HG03442 (cell line): ENCODE measurements at regions not wholly inside any gene's neighbourhood (a gene's known extent, or its start where the extent isn't known, plus 50 kb on each side); places are given as distances from the start of the nearest gene placed in this dataset.
"Not testable (repeated sequence)": the region's sequence is repeated elsewhere in the genome, so short reads cannot be mapped to it uniquely, and the experiment has no call there.

ENCODE experiments used
- ATAC-seq: cut with Tn5 transposase; IDR thresholded peaks from one replicate; pipeline ENCODE4 v1.9.1; 2021; ENCODE audit warnings: mild to moderate bottlenecking, moderate library complexity; ENCODE audit not compliant: unreplicated experiment

GRCh38 chr11:34795641-34796040, 120.5 kb downstream of the APIP start:
- ATAC-seq: no peak

GRCh38 chr11:34794696-34795095, 121.5 kb downstream of the APIP start:
- no peak for ATAC-seq

GRCh38 chr11:34793666-34794065, 122.5 kb downstream of the APIP start:
- ATAC-seq: no peak

GRCh38 chr11:34792814-34793258, 123.3 kb downstream of the APIP start:
- no peak for ATAC-seq

GRCh38 chr11:34791780-34792542, 124.2 kb downstream of the APIP start:
- ATAC-seq: no peak

GRCh38 chr11:34790620-34791019, 125.6 kb downstream of the APIP start:
- ATAC-seq: no peak

GRCh38 chr11:34789196-34789834, 126.9 kb downstream of the APIP start:
- ATAC-seq: no peak

- no peak for ATAC-seq
Measured at GRCh38 chr11:34788642-34789041, 127.5 kb downstream of the APIP start.

GRCh38 chr11:34787895-34788294, 128.3 kb downstream of the APIP start:
- no peak for ATAC-seq

GRCh38 chr11:34787348-34787747, 128.8 kb downstream of the APIP start:
- ATAC-seq: no peak

- ATAC-seq: no peak
Measured at GRCh38 chr11:34784318-34784841, 131.8 kb downstream of the APIP start.

- no peak for ATAC-seq
Measured at GRCh38 chr11:34783816-34784317, 132.3 kb downstream of the APIP start.

GRCh38 chr11:34781826-34782225, 134.4 kb downstream of the APIP start:
- ATAC-seq: not testable (repeated sequence)

GRCh38 chr11:34775417-34775888, 140.7 kb downstream of the APIP start:
- ATAC-seq: no peak

- no peak for ATAC-seq
Measured at GRCh38 chr11:34774604-34775003, 141.6 kb downstream of the APIP start.

- no peak for ATAC-seq
Measured at GRCh38 chr11:34773826-34774225, 142.4 kb downstream of the APIP start.

- no peak for ATAC-seq
Measured at GRCh38 chr11:34773211-34773610, 143.0 kb downstream of the APIP start.

GRCh38 chr11:34770111-34770510, 146.1 kb downstream of the APIP start:
- ATAC-seq: no peak

- ATAC-seq: no peak
Measured at GRCh38 chr11:34769224-34769623, 147.0 kb downstream of the APIP start.

GRCh38 chr11:34762625-34763024, 141.7 kb downstream of the EHF start:
- ATAC-seq: not testable (repeated sequence)

GRCh38 chr11:34758262-34758661, 137.4 kb downstream of the EHF start:
- no peak for ATAC-seq

- no peak for ATAC-seq
Measured at GRCh38 chr11:34757026-34757451, 136.1 kb downstream of the EHF start.
